DND-41 (cell line): ENCODE measurements at regions not wholly inside any gene's neighbourhood (a gene's known extent, or its start where the extent isn't known, plus 50 kb on each side); places are given as distances from the start of the nearest gene placed in this dataset.

Source experiments
- CTCF ChIP-seq: IDR thresholded peaks from 2 replicates; pipeline ENCODE4 v1.5.1; 2012; ENCODE audit warnings: borderline replicate concordance, low read length, moderate library complexity, mild to moderate bottlenecking; ENCODE audit not compliant: poor library complexity, severe bottlenecking; ENCODE audit errors: extremely low read depth
- EZH2 ChIP-seq: IDR thresholded peaks from 3 replicates; pipeline ENCODE4 v1.6.1; 2012; ENCODE audit warnings: borderline replicate concordance, low read depth, mild to moderate bottlenecking, moderate library complexity, low read length, inconsistent platforms; ENCODE audit not compliant: severe bottlenecking

DNA sequence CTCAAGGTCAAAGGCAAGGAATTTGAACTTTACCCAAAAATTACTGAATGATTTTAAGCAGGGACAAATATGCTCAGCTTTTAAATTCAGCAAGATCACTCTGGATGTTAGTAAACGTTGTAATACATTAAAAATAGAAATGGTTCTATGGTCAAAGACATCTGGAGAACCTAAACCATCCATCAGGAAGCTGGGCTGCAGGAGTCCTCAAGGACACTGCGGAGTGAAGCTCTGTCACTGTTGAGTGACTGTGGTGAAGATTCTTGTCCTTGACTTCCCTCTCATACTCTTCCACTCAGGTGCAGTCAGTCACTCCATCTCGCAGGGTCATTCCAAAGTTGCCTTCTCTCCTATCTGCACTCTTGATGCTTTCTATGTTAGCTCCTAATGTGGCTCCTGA, 450.7 kb downstream of the FOXO1 start:
- TF ChIP-seq CTCF = no peak
- TF ChIP-seq EZH2 = no peak
